DND-41 (cell line): ENCODE measurements at regions not wholly inside any gene's neighbourhood (a gene's known extent, or its start where the extent isn't known, plus 50 kb on each side); places are given as distances from the start of the nearest gene placed in this dataset.

ENCODE experiments used
- EZH2 ChIP-seq: IDR thresholded peaks from 3 replicates; pipeline ENCODE4 v1.6.1; 2012; ENCODE audit warnings: borderline replicate concordance, low read depth, mild to moderate bottlenecking, moderate library complexity, low read length, inconsistent platforms; ENCODE audit not compliant: severe bottlenecking
- TF ChIP-seq, protein P1 (sequence below): IDR thresholded peaks from 2 replicates; pipeline ENCODE4 v1.5.1; 2012; ENCODE audit warnings: borderline replicate concordance, low read length, moderate library complexity, mild to moderate bottlenecking; ENCODE audit not compliant: poor library complexity, severe bottlenecking; ENCODE audit errors: extremely low read depth

DNA sequence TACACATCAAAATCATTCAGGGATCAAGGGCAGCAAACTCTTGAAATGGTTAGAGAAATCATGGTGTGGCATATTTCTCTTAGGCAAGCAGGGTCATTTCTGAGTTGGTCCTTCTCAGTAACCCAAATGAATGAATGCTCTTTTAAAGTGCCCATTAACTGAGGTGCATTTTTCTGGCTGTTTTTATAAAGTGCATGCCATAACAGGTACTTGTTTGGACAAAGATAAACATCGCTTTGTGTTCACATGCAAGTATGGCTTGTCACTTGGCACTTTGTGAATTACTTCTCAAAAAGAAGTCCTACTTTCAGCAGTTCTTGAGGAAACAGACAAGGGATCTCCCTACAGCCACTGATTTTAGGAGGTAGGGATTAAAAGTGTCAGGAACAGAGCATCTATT lies 64.8 kb upstream of the IFNE start:
- TF ChIP-seq, protein P1, sequence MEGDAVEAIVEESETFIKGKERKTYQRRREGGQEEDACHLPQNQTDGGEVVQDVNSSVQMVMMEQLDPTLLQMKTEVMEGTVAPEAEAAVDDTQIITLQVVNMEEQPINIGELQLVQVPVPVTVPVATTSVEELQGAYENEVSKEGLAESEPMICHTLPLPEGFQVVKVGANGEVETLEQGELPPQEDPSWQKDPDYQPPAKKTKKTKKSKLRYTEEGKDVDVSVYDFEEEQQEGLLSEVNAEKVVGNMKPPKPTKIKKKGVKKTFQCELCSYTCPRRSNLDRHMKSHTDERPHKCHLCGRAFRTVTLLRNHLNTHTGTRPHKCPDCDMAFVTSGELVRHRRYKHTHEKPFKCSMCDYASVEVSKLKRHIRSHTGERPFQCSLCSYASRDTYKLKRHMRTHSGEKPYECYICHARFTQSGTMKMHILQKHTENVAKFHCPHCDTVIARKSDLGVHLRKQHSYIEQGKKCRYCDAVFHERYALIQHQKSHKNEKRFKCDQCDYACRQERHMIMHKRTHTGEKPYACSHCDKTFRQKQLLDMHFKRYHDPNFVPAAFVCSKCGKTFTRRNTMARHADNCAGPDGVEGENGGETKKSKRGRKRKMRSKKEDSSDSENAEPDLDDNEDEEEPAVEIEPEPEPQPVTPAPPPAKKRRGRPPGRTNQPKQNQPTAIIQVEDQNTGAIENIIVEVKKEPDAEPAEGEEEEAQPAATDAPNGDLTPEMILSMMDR = no peak
- TF ChIP-seq EZH2 = no peak
